SK-N-SH treated with all-trans-retinoic acid at 6 μM for 48 hours (cell line): ENCODE measurements at regions not wholly inside any gene's neighbourhood (a gene's known extent, or its start where the extent isn't known, plus 50 kb on each side); places are given as distances from the start of the nearest gene placed in this dataset.

ENCODE experiments used
- ARNTL ChIP-seq: fragments of 450-650 bp; formaldehyde crosslinking; IDR thresholded peaks from 2 replicates; pipeline ENCODE4 v1.5.0; 2020; ENCODE audit warnings: low read depth, mild to moderate bottlenecking, moderate library complexity, borderline replicate concordance
- BACH2 ChIP-seq: fragments of 250-450 bp; sonication (Bioruptor Pico); IDR thresholded peaks from 2 replicates; pipeline ENCODE4 v1.9.0; 2021; ENCODE audit warnings: mild to moderate bottlenecking, borderline replicate concordance
- CREB5 ChIP-seq: fragments of 250-450 bp; sonication (Bioruptor Pico); IDR thresholded peaks from 2 replicates; pipeline ENCODE4 v1.5.1; 2020; ENCODE audit warnings: low read depth, mild to moderate bottlenecking, moderate library complexity
- ISL1 ChIP-seq: fragments of 250-450 bp; sonication (Bioruptor Pico); IDR thresholded peaks from 2 replicates; pipeline ENCODE4 v2.1.2; 2022; ENCODE audit warnings: mild to moderate bottlenecking, moderate library complexity
- OSR1 ChIP-seq: fragments of 250-450 bp; sonication (Bioruptor Pico); IDR thresholded peaks from 2 replicates; pipeline ENCODE4 v1.8.0; 2022; ENCODE audit warnings: moderate library complexity, mild to moderate bottlenecking, inconsistent platforms
- PATZ1 ChIP-seq: fragments of 250-450 bp; sonication (Bioruptor Pico); IDR thresholded peaks from 2 replicates; pipeline ENCODE4 v1.8.0; 2020; ENCODE audit warnings: mild to moderate bottlenecking, moderate library complexity, borderline replicate concordance
- POU6F1 ChIP-seq: fragments of 250-450 bp; sonication (Bioruptor Pico); IDR thresholded peaks from 2 replicates; pipeline ENCODE4 v1.8.0; 2021; ENCODE audit warnings: low read depth, mild to moderate bottlenecking, moderate library complexity, borderline replicate concordance
- PPARA ChIP-seq: fragments of 250-450 bp; sonication (Bioruptor Pico); IDR thresholded peaks from 2 replicates; pipeline ENCODE4 v1.5.0; 2020; ENCODE audit warnings: mild to moderate bottlenecking, borderline replicate concordance
- RARB ChIP-seq: fragments of 250-450 bp; sonication (Bioruptor Pico); IDR thresholded peaks from 2 replicates; pipeline ENCODE4 v1.8.0; 2021; ENCODE audit warnings: mild to moderate bottlenecking, moderate library complexity
- TOX ChIP-seq: fragments of 250-450 bp; sonication (Bioruptor Pico); IDR thresholded peaks from 2 replicates; pipeline ENCODE4 v1.8.0; 2021; ENCODE audit warnings: mild to moderate bottlenecking, moderate library complexity, borderline replicate concordance
- ZC3H10 ChIP-seq: fragments of 250-450 bp; sonication (Bioruptor Pico); IDR thresholded peaks from 2 replicates; pipeline ENCODE4 v1.5.1; 2021; ENCODE audit warnings: mild to moderate bottlenecking, moderate library complexity
- ZFP3 ChIP-seq: fragments of 250-450 bp; sonication (Bioruptor Pico); IDR thresholded peaks from 2 replicates; pipeline ENCODE4 v1.5.0; 2020; ENCODE audit warnings: mild to moderate bottlenecking, moderate library complexity
- ZFP30 ChIP-seq: fragments of 450-650 bp; formaldehyde crosslinking; IDR thresholded peaks from 2 replicates; pipeline ENCODE4 v1.5.0; 2022; ENCODE audit warnings: mild to moderate bottlenecking, moderate library complexity

- TF ChIP-seq ZC3H10: no peak
- no peak for TF ChIP-seq POU6F1
- no peak for TF ChIP-seq PATZ1 (CRISPR knock-in tag)
- TF ChIP-seq ZFP30 (CRISPR knock-in tag): no peak
- TF ChIP-seq CREB5 (CRISPR knock-in tag): no peak
- no peak for TF ChIP-seq BACH2 (CRISPR knock-in tag)
- TF ChIP-seq TOX (CRISPR knock-in tag): no peak
- no peak for TF ChIP-seq PPARA (CRISPR knock-in tag)
- no peak for TF ChIP-seq OSR1 (CRISPR knock-in tag)
- TF ChIP-seq ISL1 (CRISPR knock-in tag): peak; percentile 43; the same call in 1 of the 2 replicates
- TF ChIP-seq ARNTL (CRISPR knock-in tag): no peak
- TF ChIP-seq ZFP3: no peak
- TF ChIP-seq RARB (CRISPR knock-in tag): no peak
These were observed 103.8 kb upstream of the UBE2E1 start for GRCh38 chr3:23701716-23702597.
